IMR-90 (cell line): ENCODE measurements at regions not wholly inside any gene's neighbourhood (a gene's known extent, or its start where the extent isn't known, plus 50 kb on each side); places are given as distances from the start of the nearest gene placed in this dataset.

Experiments used
- ATAC-seq: fragments of 200-7000 bp; cut with Tn5 transposase; 2 replicates; pipeline ENCODE4 v1.9.1; 2020; ENCODE audit warnings: low read depth, mild to moderate bottlenecking, moderate library complexity
- BruUV-seq: library from RNA; stranded (reverse); fragments of 400-500 nt; replicated peaks from 2 replicates; lab custom pipeline; 2021; lab: Mats Ljungman, UMichigan
- CTCF ChIA-PET: fragments of 300-600 bp; formaldehyde crosslinking; extraction: SDS; loops from one replicate; lab custom pipeline; 2021; ENCODE audit warnings: antibody characterized with exemption; lab: Yijun Ruan, JAX
- POLR2A ChIA-PET: fragments of 300-600 bp; sonication (Branson Sonifier 250); formaldehyde crosslinking; loops from one replicate; lab custom pipeline; 2022; ENCODE audit warnings: antibody characterized with exemption; ENCODE audit not compliant: unreplicated experiment; lab: Charles Lee
- DNase-seq: peaks from one replicate; pipeline ENCODE4 v3.0.0; 2013
- H2AFZ ChIP-seq: replicated peaks from 2 replicates; pipeline ENCODE3; 2013; ENCODE audit warnings: low read length, mild to moderate bottlenecking; ENCODE audit not compliant: poor library complexity
- H2AK5ac ChIP-seq: 2 replicates; pipeline ENCODE4 v1.6.1; 2013; ENCODE audit warnings: low read depth, low read length, inconsistent platforms
- H2AK9ac ChIP-seq: replicated peaks from 2 replicates; pipeline ENCODE3; 2013; ENCODE audit warnings: mild to moderate bottlenecking, low read depth, low read length, moderate library complexity; ENCODE audit not compliant: poor library complexity
- H2BK120ac ChIP-seq: 2 replicates; pipeline ENCODE4 v1.6.1; 2013; ENCODE audit warnings: low read depth, low read length, inconsistent platforms
- H2BK15ac ChIP-seq: 3 replicates; pipeline ENCODE4 v1.6.1; 2013; ENCODE audit warnings: low read depth, low read length, inconsistent platforms
- H2BK20ac ChIP-seq: 2 replicates; pipeline ENCODE4 v1.6.1; 2013; ENCODE audit warnings: low read depth, mild to moderate bottlenecking, inconsistent platforms, low read length, moderate library complexity
- H2BK5ac ChIP-seq: 2 replicates; pipeline ENCODE4 v1.6.1; 2013; ENCODE audit warnings: mild to moderate bottlenecking, low read depth, low read length, inconsistent platforms; ENCODE audit not compliant: poor library complexity, severe bottlenecking
- H3K14ac ChIP-seq: replicated peaks from 2 replicates; pipeline ENCODE4 v1.6.1; 2013; ENCODE audit warnings: low read depth, low read length, inconsistent platforms
- H3K18ac ChIP-seq: 2 replicates; pipeline ENCODE4 v1.6.1; 2013; ENCODE audit warnings: low read depth, low read length, control low read depth
- H3K23ac ChIP-seq: 2 replicates; pipeline ENCODE4 v1.6.1; 2013; ENCODE audit warnings: low read depth, low read length, inconsistent platforms
- H3K27ac ChIP-seq: 2 replicates; pipeline ENCODE4 v1.5.1; 2013; ENCODE audit warnings: mild to moderate bottlenecking, control low read depth, low read length; ENCODE audit not compliant: insufficient read depth
- H3K27me3 ChIP-seq: 2 replicates; pipeline ENCODE4 v1.6.1; 2013; ENCODE audit warnings: low read length; ENCODE audit not compliant: control insufficient read depth, insufficient read depth
- H3K36me3 ChIP-seq: 2 replicates; pipeline ENCODE4 v1.6.1; 2013; ENCODE audit warnings: low read length, mixed read lengths; ENCODE audit not compliant: control insufficient read depth, insufficient read depth
- H3K4ac ChIP-seq: 2 replicates; pipeline ENCODE4 v1.6.1; 2013; ENCODE audit warnings: low read depth, low read length, inconsistent platforms
- H3K4me1 ChIP-seq: 2 replicates; pipeline ENCODE4 v1.6.1; 2013; ENCODE audit warnings: low read length, mixed read lengths; ENCODE audit not compliant: control insufficient read depth, insufficient read depth
- H3K4me2 ChIP-seq: 2 replicates; pipeline ENCODE4 v1.6.1; 2013; ENCODE audit warnings: low read depth, mild to moderate bottlenecking, control low read depth, low read length, moderate library complexity
- H3K4me3 ChIP-seq: 2 replicates; pipeline ENCODE4 v1.5.1; 2013; ENCODE audit warnings: low read depth, mild to moderate bottlenecking, control low read depth, low read length, moderate library complexity; ENCODE audit not compliant: insufficient read depth
- H3K56ac ChIP-seq: 2 replicates; pipeline ENCODE4 v1.6.1; 2013; ENCODE audit warnings: low read length, inconsistent platforms; ENCODE audit not compliant: insufficient read depth; ENCODE audit errors: extremely low read depth
- H3K79me1 ChIP-seq, 2 experiments: 2 replicates each; pipeline ENCODE4 v1.6.1; 2013; ENCODE audit warnings: low read length in 2 of 2, inconsistent platforms in 1 of 2, low read depth in 1 of 2
- H3K9ac ChIP-seq: 2 replicates; pipeline ENCODE4 v1.6.1; 2013; ENCODE audit warnings: low read depth, low read length, control low read depth
- H3K9me1 ChIP-seq: 2 replicates; pipeline ENCODE4 v1.6.1; 2013; ENCODE audit warnings: low read length, inconsistent platforms; ENCODE audit not compliant: insufficient read depth
- H3K9me3 ChIP-seq: 2 replicates; pipeline ENCODE4 v1.6.1; 2013; ENCODE audit warnings: low read length; ENCODE audit not compliant: control insufficient read depth, insufficient read depth
- H4K20me1 ChIP-seq: 2 replicates; pipeline ENCODE4 v1.6.1; 2013; ENCODE audit warnings: low read length, inconsistent platforms; ENCODE audit not compliant: insufficient read depth
- H4K5ac ChIP-seq: 2 replicates; pipeline ENCODE4 v1.6.1; 2013; ENCODE audit warnings: mild to moderate bottlenecking, low read depth, low read length, control low read depth
- H4K8ac ChIP-seq, 2 experiments: 2 replicates each; pipeline ENCODE4 v1.6.1; 2013; ENCODE audit warnings: low read depth in 2 of 2, low read length in 2 of 2, control low read depth in 1 of 2, inconsistent platforms in 1 of 2
- H4K91ac ChIP-seq: 2 replicates; pipeline ENCODE4 v1.6.1; 2013; ENCODE audit warnings: low read depth, low read length, inconsistent platforms; ENCODE audit not compliant: insufficient read depth
- CEBPB ChIP-seq: IDR thresholded peaks from 2 replicates; pipeline ENCODE4 v1.6.1; 2012; ENCODE audit warnings: low read depth, low read length, improper control_type of control experiment
- ELK1 ChIP-seq: fragments of 150-350 bp; IDR thresholded peaks from 2 replicates; pipeline ENCODE4 v1.6.1; 2016; ENCODE audit warnings: low read depth, mild to moderate bottlenecking, low read length, moderate library complexity, borderline replicate concordance
- NFE2L2 ChIP-seq: fragments of 150-350 bp; IDR thresholded peaks from 2 replicates; pipeline ENCODE4 v1.6.1; 2016; ENCODE audit warnings: low read depth, mild to moderate bottlenecking, low read length
- USF2 ChIP-seq: fragments of 150-350 bp; IDR thresholded peaks from 2 replicates; pipeline ENCODE4 v1.6.1; 2017; ENCODE audit warnings: mild to moderate bottlenecking, antibody characterized with exemption, low read length, low read depth
- WGBS, 2 experiments: methylation state at CpG; one replicate each; pipeline versions ENCODE4 v1.1.5 to v1.1.7; 2013; ENCODE audit warnings: missing lambda C conversion rate in 2 of 2; ENCODE audit not compliant: insufficient read length in 1 of 2; ENCODE audit errors: extremely low coverage in 2 of 2; 5-methylcytosine and 5-hydroxymethylcytosine counted together
- dilution Hi-C: fragments of 300-500 bp; cut with HindIII; formaldehyde crosslinking; loops from one replicate; pipeline ENCODE4 v1.14.3; 2018; ENCODE audit warnings: low sequenced_read_pairs; ENCODE audit not compliant: unreplicated experiment
- in situ Hi-C: fragments of 300-500 bp; cut with MboI; formaldehyde crosslinking; loops from 3 replicates; pipeline ENCODE4 v1.14.3; 2019; ENCODE audit warnings: low sequenced_read_pairs, inconsistent platforms, mixed read lengths
- intact Hi-C: fragments of 100-400 bp; cut with micrococcal nuclease; formaldehyde crosslinking; loops from 2 replicates; pipeline ENCODE4 v1.10.0; 2022

- Histone ChIP-seq H3K4ac (peak overlapping the region; percentile 70), H2AK9ac (no peak overlapping the region), H3K9me3 (no peaks in the 10 kb centered on the region), H3K14ac (peak overlapping the region; percentile 42), H2BK120ac (peak overlapping the region; percentile 87), H3K18ac (peak overlapping the region; percentile 91), H3K23ac (peak overlapping the region; percentile 61), H3K27me3 (no peaks in the 10 kb centered on the region), H3K4me1 (peaks cover 12% of the 10 kb centered on the region), H3K27ac (peak overlapping the region; percentile 86; the same call in 1 of the 2 replicates), H2BK5ac (peak overlapping the region; percentile 86), H2BK20ac (peak overlapping the region; percentile 80), H3K4me2 (peak overlapping the region; percentile 31; the same call in 1 of the 2 replicates), H4K91ac (peak overlapping the region; percentile 58), H2AFZ (no peak overlapping the region), H3K36me3 (no peaks in the 10 kb centered on the region), H2BK15ac (peak overlapping the region; percentile 72; the same call in 2 of the 3 replicates), H3K56ac (peak overlapping the region; percentile 42; the same call in 1 of the 2 replicates), H3K79me1 (no peaks in the 10 kb centered on the region; a peak in 1 of 4 replicates), H3K9me1 (peaks cover 7% of the 10 kb centered on the region), H3K9ac (no peak overlapping the region), H4K8ac (peak overlapping the region; percentile 50 to 72), H2AK5ac (0 out of 2 replicates have a peak overlapping the region, but pooled peaks have one; percentile 44), H3K4me3 (no peak overlapping the region), H4K20me1 (no peaks in the 10 kb centered on the region), H4K5ac (peak overlapping the region; percentile 68)
- BruUV-seq, result no TSS peak
- dilution Hi-C loops (no loop called here), in situ Hi-C loops (no loop called here), intact Hi-C loops (loop anchor here (2.0 to 10.0 kb wide), 3 partner anchors 76 to 288 kb away; partner anchors contain the start of gene ELL2)
- TF ChIP-seq USF2, result no peak
- peak; percentile 32; the same call in 1 of the 2 replicates for TF ChIP-seq CEBPB
- TF ChIP-seq NFE2L2, result no peak
- TF ChIP-seq ELK1, result no peak
- ChIA-PET CTCF (interaction anchor here (0.6 to 0.8 kb wide), 2 partner anchors 169 to 243 kb away, joined by 3 read pairs; no protein-coding TSS in a partner anchor), POLR2A (no interaction called here)
- ATAC-seq, result peak; percentile 38
- WGBS, 2 experiments, result no CpG with 5 or more reads among the region's 3 CpGs
- DNase-seq, result peak; percentile 69
Measured at GRCh38 chr5:96142786-96143434, 181.3 kb upstream of the ELL2 start.
